GM18868 (cell line): ENCODE measurements at regions not wholly inside any gene's neighbourhood (a gene's known extent, or its start where the extent isn't known, plus 50 kb on each side); places are given as distances from the start of the nearest gene placed in this dataset.
A peak's percentile ranks its signal among the peaks of the same experiment; 100 is the strongest.
"Not testable (repeated sequence)": the region's sequence is repeated elsewhere in the genome, so short reads cannot be mapped to it uniquely, and the experiment has no call there.

Experiments
- ATAC-seq: cut with Tn5 transposase; IDR thresholded peaks from one replicate; pipeline ENCODE4 v1.9.1; 2021; ENCODE audit warnings: mild to moderate bottlenecking, moderate library complexity; ENCODE audit not compliant: unreplicated experiment

- peak; percentile 19 for ATAC-seq
These were observed 128.2 kb downstream of the SLC7A11 start for GRCh38 chr4:138113819-138114400.

GRCh38 chr4:138112890-138113289 is 129.3 kb downstream of the SLC7A11 start:
- not testable (repeated sequence) for ATAC-seq

DNA sequence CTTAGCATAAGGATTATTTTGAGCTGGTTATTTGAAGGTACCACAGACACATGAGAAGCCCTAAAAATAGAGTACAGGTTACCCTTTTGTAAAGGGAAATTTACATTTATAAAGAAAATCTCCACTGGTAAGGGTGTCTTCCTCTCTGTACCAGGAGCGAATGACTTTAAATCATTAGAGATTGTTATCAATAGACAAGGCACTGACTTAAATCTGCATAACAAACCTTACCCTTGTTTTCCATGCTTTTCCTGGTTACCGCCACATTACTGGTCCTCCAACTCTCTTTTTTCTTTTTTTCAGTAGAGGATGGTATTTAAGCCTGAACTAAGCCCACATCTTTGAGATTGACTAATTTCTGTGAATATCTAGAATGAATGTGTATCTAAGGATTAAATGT is 129.8 kb downstream of the SLC7A11 start:
- ATAC-seq, result no peak

- ATAC-seq, result no peak
These were observed 130.6 kb downstream of the SLC7A11 start for GRCh38 chr4:138111462-138112000.

GRCh38 chr4:138110815-138111214 is 131.3 kb downstream of the SLC7A11 start:
- ATAC-seq, result peak; percentile 49

- ATAC-seq, result no peak
These were observed 135.1 kb downstream of the SLC7A11 start for GRCh38 chr4:138107023-138107422.

DNA sequence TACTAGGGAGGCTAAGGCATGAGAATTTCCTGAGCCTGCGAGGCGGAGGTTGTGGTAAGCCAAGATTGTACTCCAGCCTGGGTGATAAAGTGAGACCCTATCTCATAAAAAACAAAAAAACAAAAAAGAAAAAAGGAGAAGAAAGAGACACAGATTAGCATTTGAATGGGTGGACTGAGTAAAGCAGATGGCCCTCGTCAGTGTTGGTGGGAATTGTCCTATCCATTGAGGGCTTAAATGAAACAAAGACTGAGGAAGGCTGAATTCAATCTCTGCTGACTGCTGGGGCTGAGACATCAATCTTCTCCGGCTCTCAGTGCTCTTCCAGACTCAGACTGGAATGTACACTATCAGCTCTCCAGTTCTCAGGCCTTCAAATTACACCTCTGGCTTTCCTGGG is 136.8 kb downstream of the SLC7A11 start:
- no peak for ATAC-seq

GRCh38 chr4:138104284-138104680 is 137.9 kb downstream of the SLC7A11 start:
- ATAC-seq, result no peak

GRCh38 chr4:138103597-138104283 is 138.4 kb downstream of the SLC7A11 start:
- ATAC-seq, result no peak

DNA sequence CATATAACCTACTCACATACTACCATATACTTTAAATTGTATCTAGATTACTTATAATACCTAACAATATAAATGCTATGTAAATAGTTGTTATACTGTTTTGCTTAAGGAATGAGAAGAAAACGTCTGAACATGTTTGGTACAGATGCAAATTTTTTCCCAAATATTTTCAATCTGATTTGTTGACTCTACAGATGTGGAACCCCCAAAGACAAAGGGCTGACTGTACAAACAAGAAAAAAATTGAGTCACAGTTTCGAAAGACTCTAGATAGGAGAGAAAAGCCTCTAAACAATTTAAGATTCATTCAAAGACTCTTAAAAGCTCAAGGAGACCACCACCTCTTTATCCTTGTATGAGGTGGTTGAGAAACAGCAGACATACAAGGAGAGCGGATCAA is 142.8 kb downstream of the SLC7A11 start:
- ATAC-seq, result no peak

GRCh38 chr4:138097912-138098600 is 144.1 kb downstream of the SLC7A11 start:
- peak; percentile 50 for ATAC-seq

DNA sequence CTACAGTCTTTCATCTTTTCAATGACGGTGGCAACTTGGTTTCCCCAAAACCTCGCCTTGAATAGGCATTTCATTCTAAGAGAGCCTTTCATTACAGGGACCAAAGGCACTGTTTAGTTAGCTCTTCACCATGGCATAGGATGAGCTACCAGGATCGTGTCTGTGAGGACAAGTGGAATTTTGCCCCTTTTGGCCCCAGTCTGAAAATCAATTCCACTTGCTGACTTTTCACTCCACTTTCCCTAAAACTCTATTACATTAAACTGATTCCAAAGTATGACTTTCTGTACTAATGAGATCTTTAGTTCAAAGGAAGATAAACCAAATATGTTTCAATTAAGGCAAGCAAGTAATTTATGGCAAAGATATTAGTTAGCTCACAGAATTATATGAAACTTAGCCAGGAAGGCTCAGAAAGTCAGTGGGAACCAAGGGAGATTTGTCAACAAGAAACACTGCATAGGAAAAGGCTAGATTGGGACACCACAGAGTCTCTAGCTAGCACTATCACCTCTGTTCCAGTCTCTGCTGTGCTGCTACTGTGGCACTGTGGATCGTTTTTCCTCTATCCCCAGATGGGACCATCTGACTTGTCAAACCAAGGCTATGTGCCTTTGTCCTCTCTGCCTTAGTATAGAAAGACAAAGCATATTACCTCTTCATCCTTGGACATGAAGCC is 145.6 kb downstream of the SLC7A11 start:
- no peak for ATAC-seq

GRCh38 chr4:138095378-138095777 is 146.8 kb downstream of the SLC7A11 start:
- no peak for ATAC-seq

DNA sequence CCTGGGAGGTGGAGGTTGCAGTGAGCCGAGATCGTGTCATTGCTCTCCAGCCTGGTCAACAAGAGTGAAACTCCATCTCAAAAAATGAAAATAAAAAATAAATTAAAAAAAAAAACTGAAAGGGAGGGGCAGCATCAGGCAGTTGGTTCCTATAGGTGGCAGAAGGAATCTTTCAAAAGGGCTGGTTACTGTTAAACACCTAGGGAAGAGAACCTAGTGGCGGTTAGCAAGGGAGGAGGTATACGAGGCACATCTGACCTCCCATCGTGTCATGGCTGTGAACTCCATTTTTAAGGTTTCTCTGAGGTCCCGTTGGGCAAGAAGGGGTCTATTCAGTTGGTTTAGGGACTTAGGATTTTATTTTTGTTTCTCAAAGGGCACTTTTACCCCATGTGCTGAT is 150.1 kb downstream of the SLC7A11 start:
- ATAC-seq, result no peak

- no peak for ATAC-seq
These were observed 151.1 kb downstream of the SLC7A11 start for GRCh38 chr4:138090918-138091676.

DNA sequence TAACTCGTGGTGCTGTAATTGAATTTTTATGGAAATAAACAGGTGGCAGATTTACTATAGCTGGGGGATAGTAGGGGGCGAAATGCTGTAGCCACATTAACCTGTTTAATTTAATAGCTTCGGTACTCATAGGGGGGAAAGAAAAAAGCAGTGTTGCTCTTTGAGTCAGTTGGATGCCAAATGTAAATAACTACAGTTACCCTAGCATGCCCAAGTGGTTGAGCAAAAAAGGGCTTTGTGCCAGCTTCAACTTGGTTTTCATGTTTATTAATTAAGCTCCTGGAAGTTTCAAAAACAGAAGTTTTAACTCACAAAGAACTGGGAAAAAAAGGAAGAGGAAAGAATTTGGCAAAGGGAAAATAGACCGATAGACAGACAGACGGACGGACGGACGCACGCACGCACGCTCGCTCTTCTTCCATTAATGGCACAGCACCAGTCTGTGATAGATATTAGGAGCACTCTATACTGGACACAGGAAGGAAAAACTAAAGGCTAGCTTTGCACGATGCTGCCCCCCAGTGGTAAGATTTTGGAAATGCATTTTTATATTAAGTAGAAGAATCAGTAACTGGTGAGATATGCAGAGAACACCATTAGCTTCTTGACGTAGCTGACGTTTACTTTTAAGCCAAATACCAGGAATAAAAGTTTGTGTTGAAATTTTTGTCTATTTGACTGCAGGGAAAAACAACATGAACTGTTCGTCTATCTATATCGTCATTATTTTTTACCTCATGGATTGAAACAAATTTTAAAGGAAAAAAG is 151.8 kb downstream of the SLC7A11 start:
- peak; percentile 94 for ATAC-seq

DNA sequence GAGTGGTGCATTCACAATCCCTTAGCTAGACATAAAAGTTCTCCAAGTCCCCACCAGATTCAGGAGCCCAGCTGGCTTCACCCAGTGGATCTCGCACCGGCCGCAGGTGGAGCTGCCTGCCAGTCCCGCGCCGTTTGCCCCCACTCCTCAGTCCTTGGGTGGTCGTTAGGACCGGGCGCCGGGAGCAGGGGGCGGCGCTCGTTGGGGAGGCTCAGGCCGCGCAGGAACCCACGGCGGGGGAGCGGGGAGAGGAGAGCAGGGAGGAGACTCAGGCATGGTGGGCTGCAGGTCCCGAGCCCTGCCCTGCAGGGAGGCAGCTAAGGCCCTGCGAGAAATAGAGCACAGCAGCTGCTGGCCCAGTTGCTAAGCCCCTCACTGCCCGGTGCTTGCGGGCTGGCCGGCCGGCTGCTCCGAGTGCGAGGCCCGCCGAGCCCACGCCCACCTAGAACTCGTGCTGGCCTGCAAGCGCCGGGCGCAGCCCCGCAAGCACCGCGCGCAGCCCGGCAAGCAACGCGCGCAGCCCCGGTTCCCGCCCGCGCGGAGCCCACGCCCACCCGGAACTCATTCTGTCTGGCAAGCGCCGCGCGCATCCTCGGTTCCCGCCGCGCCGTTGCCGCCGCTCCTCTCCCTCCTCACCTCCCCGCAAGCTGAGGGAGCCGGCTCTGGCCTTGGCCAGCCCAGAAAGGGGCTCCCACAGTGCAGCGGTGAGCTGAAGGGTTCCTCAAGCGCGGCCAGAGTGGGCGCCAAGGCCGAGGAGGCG is 153.5 kb downstream of the SLC7A11 start:
- no peak for ATAC-seq

- no peak for ATAC-seq
These were observed 155.0 kb downstream of the SLC7A11 start for GRCh38 chr4:138087066-138087719.

GRCh38 chr4:138086611-138087041 is 155.5 kb downstream of the SLC7A11 start:
- no peak for ATAC-seq
